Type B pancreatic cell (in vitro differentiated cells): ENCODE measurements at regions not wholly inside any gene's neighbourhood (a gene's known extent, or its start where the extent isn't known, plus 50 kb on each side); places are given as distances from the start of the nearest gene placed in this dataset.

Source experiments
- DNase-seq: peaks from one replicate; pipeline ENCODE4 v3.0.0; 2021; ENCODE audit warnings: mixed read lengths; ENCODE audit not compliant: unreplicated experiment; ENCODE audit errors: extremely low spot score
- H3K27ac Mint-ChIP-seq: 2 replicates; pipeline ENCODE4 v1.8.0; 2021; ENCODE audit warnings: mild to moderate bottlenecking, mixed read lengths
- H3K27me3 Mint-ChIP-seq: 2 replicates; pipeline ENCODE4 v1.8.0; 2021; ENCODE audit warnings: mixed read lengths
- H3K36me3 Mint-ChIP-seq: 2 replicates; pipeline ENCODE4 v1.8.0; 2021; ENCODE audit warnings: mixed read lengths
- H3K4me1 Mint-ChIP-seq: one replicate; pipeline ENCODE4 v1.8.0; 2021; ENCODE audit warnings: mixed read lengths; ENCODE audit not compliant: unreplicated experiment
- H3K4me3 Mint-ChIP-seq: 2 replicates; pipeline ENCODE4 v1.8.0; 2021; ENCODE audit warnings: mild to moderate bottlenecking, mixed read lengths
- H3K9me3 Mint-ChIP-seq: 2 replicates; pipeline ENCODE4 v1.8.0; 2021; ENCODE audit warnings: mixed read lengths
- CTCF ChIP-seq: fragments of 200-600 bp; sonication (generic); conservative IDR thresholded peaks from 2 replicates; pipeline ENCODE4 v1.5.0; 2021; ENCODE audit warnings: antibody characterized with exemption, mild to moderate bottlenecking

- TF ChIP-seq CTCF: no peak
- DNase-seq: no peak
- peaks cover 6% of the 10 kb centered on the region for H3K9me3 Mint-ChIP-seq
- H3K4me1 Mint-ChIP-seq: peaks cover 6% of the 10 kb centered on the region
- peaks cover 17% of the 10 kb centered on the region for H3K27me3 Mint-ChIP-seq
- no peak overlapping the region for H3K27ac Mint-ChIP-seq
- H3K4me3 Mint-ChIP-seq: no peak overlapping the region
- no peaks in the 10 kb centered on the region for H3K36me3 Mint-ChIP-seq
Observed at GRCh38 chr5:3793162-3793561, 197.5 kb downstream of the IRX1 start.

DNA sequence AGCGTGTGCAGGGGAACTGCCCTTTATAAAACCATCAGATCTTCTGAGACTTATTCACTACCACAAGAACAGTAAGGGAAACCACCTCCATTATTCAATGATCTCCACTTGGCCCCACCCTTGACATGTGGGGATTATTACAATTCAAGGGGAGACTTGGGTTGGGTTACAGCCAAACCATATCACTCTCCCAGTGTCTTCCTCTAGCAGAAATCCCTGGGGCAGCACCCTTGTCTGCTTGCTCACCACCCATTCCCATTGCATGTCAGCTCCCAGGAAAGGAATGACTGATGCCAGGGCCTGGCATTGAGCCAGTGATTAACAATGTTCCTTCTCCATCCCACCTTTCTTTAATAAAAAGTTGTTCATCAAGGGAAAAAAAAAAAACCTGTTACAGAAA is 199.0 kb downstream of the IRX1 start:
- Mint-ChIP-seq H3K27me3 (peaks cover 10% of the 10 kb centered on the region), H3K9me3 (peaks cover 6% of the 10 kb centered on the region), H3K4me3 (no peak overlapping the region), H3K27ac (no peak overlapping the region), H3K36me3 (no peaks in the 10 kb centered on the region), H3K4me1 (peaks cover 6% of the 10 kb centered on the region)
- DNase-seq: no peak
- no peak for TF ChIP-seq CTCF

DNA sequence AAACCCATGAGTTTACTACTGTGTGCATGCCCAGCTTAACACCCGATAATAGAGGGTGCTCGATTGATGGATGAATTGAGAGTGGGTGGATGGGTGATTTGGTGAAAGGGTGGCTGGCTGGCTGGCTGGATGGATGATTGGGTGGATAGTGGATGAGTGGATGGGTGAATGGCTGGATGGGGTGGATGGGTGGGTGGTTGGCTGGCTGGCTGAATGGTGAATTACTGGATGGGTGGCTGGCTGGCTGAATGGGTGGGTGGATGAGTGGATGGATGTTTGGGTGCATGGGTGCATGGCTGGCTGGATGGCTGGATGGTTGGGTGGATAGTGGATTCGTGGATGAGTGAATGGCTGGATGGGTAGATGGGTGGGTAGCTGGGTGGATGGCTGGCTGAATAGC is 201.1 kb downstream of the IRX1 start:
- H3K27ac Mint-ChIP-seq: no peak overlapping the region
- DNase-seq: no peak
- H3K36me3 Mint-ChIP-seq: no peaks in the 10 kb centered on the region
- no peak overlapping the region for H3K4me3 Mint-ChIP-seq
- peaks cover 10% of the 10 kb centered on the region for H3K27me3 Mint-ChIP-seq
- H3K9me3 Mint-ChIP-seq: peaks cover 10% of the 10 kb centered on the region
- TF ChIP-seq CTCF: no peak
- H3K4me1 Mint-ChIP-seq: peaks cover 4% of the 10 kb centered on the region

DNA sequence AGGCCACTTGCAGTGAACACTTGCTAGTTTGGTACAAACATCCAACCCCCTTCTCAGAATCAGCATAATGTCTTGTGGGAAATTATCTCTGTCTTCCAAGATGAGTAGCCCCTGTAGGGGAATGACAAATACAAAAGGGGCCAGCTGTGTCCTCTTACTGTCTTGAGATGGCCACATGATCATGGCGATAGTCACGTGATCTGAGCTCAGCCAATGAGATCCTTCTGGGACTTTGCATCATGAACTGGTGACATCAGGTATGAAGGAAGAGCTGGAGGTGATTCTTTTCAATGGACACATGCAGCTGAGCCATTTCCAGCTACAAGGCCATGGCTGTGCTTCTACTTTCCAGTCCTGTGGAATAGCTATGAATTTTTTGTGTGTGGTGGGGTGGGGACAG is 206.3 kb downstream of the IRX1 start:
- H3K27me3 Mint-ChIP-seq: peaks cover 5% of the 10 kb centered on the region
- H3K4me3 Mint-ChIP-seq: no peak overlapping the region
- H3K9me3 Mint-ChIP-seq: peaks cover 5% of the 10 kb centered on the region
- peaks cover 10% of the 10 kb centered on the region for H3K4me1 Mint-ChIP-seq
- no peak for DNase-seq
- H3K27ac Mint-ChIP-seq: no peak overlapping the region
- H3K36me3 Mint-ChIP-seq: no peaks in the 10 kb centered on the region
- TF ChIP-seq CTCF: no peak

GRCh38 chr5:3809455-3809854 is 213.8 kb downstream of the IRX1 start:
- Mint-ChIP-seq H3K27me3 (peaks cover 4% of the 10 kb centered on the region), H3K9me3 (peaks cover 8% of the 10 kb centered on the region), H3K36me3 (no peaks in the 10 kb centered on the region), H3K27ac (no peak overlapping the region), H3K4me1 (no peaks in the 10 kb centered on the region), H3K4me3 (no peak overlapping the region)
- TF ChIP-seq CTCF: no peak
- no peak for DNase-seq

- TF ChIP-seq CTCF: no peak
- DNase-seq: no peak
Observed at GRCh38 chr5:3811116-3811515, 215.5 kb downstream of the IRX1 start.

More at GRCh38 chr5:3811116-3811515, 215.5 kb downstream of the IRX1 start:
- Mint-ChIP-seq H3K36me3 (no peaks in the 10 kb centered on the region), H3K4me3 (no peak overlapping the region), H3K4me1 (no peaks in the 10 kb centered on the region), H3K9me3 (peaks cover 8% of the 10 kb centered on the region), H3K27ac (no peak overlapping the region), H3K27me3 (peaks cover 7% of the 10 kb centered on the region)
